GM12875 (cell line): ENCODE measurements at regions not wholly inside any gene's neighbourhood (a gene's known extent, or its start where the extent isn't known, plus 50 kb on each side); places are given as distances from the start of the nearest gene placed in this dataset.

ENCODE experiments used
- H3K4me3 ChIP-seq: one replicate; pipeline ENCODE4 v1.5.1; 2011; ENCODE audit warnings: low read depth, low read length, control low read depth
- CTCF ChIP-seq: IDR thresholded peaks from 2 replicates; pipeline ENCODE4 v1.5.1; 2011; ENCODE audit warnings: low read depth, mild to moderate bottlenecking, control low read depth, inconsistent platforms, low read length, moderate library complexity, borderline replicate concordance; ENCODE audit not compliant: insufficient read depth

- TF ChIP-seq CTCF, result no peak
- H3K4me3 ChIP-seq, result no peak overlapping the region
Observed at GRCh38 chr11:103547691-103548090, 438.5 kb downstream of the DYNC2H1 start.

- H3K4me3 ChIP-seq, result no peak overlapping the region
- TF ChIP-seq CTCF, result no peak
Observed at GRCh38 chr11:103548838-103549237, 439.6 kb downstream of the DYNC2H1 start.

GRCh38 chr11:103550811-103551210 is 441.6 kb downstream of the DYNC2H1 start:
- H3K4me3 ChIP-seq, result no peak overlapping the region
- no peak for TF ChIP-seq CTCF

- TF ChIP-seq CTCF, result no peak
Observed at GRCh38 chr11:103552086-103552485, 442.9 kb downstream of the DYNC2H1 start.

GRCh38 chr11:103556171-103556570 is 446.9 kb downstream of the DYNC2H1 start:
- no peak overlapping the region for H3K4me3 ChIP-seq
- no peak for TF ChIP-seq CTCF

More at GRCh38 chr11:103552086-103552485, 442.9 kb downstream of the DYNC2H1 start:
- no peak overlapping the region for H3K4me3 ChIP-seq

- no peak overlapping the region for H3K4me3 ChIP-seq
- no peak for TF ChIP-seq CTCF
Observed at GRCh38 chr11:103566116-103566515, 456.9 kb downstream of the DYNC2H1 start.

- no peak for TF ChIP-seq CTCF
- no peak overlapping the region for H3K4me3 ChIP-seq
Observed at GRCh38 chr11:103581760-103582159, 454.7 kb upstream of the DDI1 start.
